ENCODE measurements at regions not wholly inside any gene's neighbourhood (a gene's known extent, or its start where the extent isn't known, plus 50 kb on each side); places are given as distances from the start of the nearest gene placed in this dataset.

DNA sequence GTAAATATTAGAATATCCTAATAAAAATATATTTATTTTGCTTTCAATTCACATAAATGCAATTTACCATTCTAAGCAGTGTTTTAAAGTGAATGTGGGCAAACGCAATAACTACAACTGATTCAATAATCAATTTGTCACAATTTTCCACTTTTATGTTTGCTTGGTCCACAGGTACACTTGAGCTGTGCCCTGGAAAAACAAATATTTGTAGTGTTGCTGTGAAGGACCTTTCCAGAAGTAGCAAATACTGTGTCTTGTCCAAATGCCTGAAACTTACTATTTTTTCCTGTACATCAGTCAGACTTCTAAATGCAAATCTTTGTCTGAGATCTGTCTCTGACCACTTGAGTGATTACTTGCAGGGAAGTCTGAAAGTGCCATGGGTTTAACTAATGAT, 845.8 kb upstream of the SLITRK5 start:
- TF ChIP-seq EZH2 (IDR thresholded peaks at IDR 0.05; ENCODE audit: borderline replicate concordance, low read length), result no peak
- TF ChIP-seq CTCF (IDR thresholded peaks at IDR 0.05; ENCODE audit: low read length), result no peak

Data from OCI-LY1 (cell line).